ENCODE measurements at regions not wholly inside any gene's neighbourhood (a gene's known extent, or its start where the extent isn't known, plus 50 kb on each side); places are given as distances from the start of the nearest gene placed in this dataset.

DNA sequence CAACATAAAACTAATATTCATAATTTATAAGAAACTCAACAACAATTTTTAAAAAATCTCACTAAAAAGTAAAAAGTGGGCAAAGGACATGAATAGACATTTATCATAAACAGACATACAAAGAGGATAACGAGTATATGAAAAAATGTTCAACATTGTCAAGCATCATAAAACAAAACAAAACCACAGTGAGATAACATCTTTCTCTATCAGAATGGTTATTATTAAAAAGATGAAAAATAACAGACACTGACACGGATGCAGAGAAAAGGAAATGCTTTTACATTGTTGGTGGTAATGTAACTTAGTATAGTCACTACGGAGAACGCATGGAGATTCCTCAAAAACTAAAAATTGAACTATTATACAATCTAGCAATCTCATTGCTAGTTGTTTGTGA, 813.0 kb downstream of the LUZP2 start:
- H3K4me3 ChIP-seq (ENCODE audit: low read depth, low read length), result no peak overlapping the region
- TF ChIP-seq, protein P1, sequence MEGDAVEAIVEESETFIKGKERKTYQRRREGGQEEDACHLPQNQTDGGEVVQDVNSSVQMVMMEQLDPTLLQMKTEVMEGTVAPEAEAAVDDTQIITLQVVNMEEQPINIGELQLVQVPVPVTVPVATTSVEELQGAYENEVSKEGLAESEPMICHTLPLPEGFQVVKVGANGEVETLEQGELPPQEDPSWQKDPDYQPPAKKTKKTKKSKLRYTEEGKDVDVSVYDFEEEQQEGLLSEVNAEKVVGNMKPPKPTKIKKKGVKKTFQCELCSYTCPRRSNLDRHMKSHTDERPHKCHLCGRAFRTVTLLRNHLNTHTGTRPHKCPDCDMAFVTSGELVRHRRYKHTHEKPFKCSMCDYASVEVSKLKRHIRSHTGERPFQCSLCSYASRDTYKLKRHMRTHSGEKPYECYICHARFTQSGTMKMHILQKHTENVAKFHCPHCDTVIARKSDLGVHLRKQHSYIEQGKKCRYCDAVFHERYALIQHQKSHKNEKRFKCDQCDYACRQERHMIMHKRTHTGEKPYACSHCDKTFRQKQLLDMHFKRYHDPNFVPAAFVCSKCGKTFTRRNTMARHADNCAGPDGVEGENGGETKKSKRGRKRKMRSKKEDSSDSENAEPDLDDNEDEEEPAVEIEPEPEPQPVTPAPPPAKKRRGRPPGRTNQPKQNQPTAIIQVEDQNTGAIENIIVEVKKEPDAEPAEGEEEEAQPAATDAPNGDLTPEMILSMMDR (IDR thresholded peaks at IDR 0.05; ENCODE audit: low read depth, low read length), result no peak

DNA sequence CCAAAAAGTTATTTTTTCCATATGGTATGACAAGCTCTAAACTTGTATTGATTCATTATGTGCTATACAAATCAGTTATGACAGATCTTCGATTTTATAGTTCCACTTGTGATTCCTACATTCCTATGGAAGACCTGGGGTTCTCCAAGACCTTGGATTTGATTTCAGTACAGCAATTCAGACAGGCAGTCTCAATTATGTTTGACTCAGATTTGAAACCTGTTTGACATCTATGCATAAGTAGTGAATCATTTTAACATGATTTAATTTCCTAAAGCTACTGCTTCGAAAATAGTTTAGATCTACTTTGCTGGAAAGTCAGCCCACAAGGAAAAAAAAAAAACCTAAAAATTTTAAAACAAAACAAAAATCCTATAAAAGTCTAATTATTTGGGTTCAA, 820.4 kb downstream of the LUZP2 start:
- TF ChIP-seq, protein P1 (IDR thresholded peaks at IDR 0.05; ENCODE audit: low read depth, low read length), result no peak
- H3K4me3 ChIP-seq (ENCODE audit: low read depth, low read length), result no peak overlapping the region

DNA sequence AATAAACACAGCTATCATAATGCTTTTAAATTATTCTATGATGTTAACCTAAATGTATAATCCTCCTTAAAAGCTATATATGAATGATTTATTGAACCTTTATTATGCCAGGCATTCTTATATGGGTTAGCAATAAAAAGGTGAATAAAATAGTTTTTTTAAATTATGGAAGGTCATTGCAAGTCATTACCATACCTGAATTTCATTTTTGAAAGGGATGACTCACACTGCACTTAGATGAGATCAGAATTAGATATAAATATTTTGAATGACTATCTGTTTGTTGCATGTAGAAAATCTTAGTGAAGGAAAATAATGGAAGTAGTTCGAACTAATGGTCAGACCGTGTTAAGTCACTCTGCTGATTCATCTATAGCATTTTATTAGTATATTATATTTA, 822.3 kb downstream of the LUZP2 start:
- no peak overlapping the region for H3K4me3 ChIP-seq (ENCODE audit: low read depth, low read length)
- TF ChIP-seq, protein P1 (IDR thresholded peaks at IDR 0.05; ENCODE audit: low read depth, low read length), result no peak

DNA sequence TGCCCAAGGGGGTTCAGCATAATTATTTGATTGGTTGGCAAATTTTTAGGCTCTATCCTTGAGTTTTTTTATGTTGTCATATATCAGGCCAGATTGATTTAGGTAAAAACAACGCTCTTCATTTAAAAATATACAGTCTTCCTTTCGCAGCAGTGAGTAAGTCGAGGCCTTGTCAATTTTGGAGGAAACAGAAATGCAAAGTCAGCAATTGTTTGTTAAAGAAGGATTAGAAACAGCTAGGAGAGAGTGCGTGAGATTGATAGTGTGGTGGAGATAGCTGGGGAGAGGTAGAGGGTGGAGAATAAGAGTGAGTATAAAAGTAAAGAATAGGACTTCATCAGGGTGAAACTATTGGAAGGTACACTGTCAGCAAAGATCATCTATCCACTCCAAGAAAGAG, 830.8 kb downstream of the LUZP2 start:
- no peak overlapping the region for H3K4me3 ChIP-seq (ENCODE audit: low read depth, low read length)
- TF ChIP-seq, protein P1 (IDR thresholded peaks at IDR 0.05; ENCODE audit: low read depth, low read length), result no peak

DNA sequence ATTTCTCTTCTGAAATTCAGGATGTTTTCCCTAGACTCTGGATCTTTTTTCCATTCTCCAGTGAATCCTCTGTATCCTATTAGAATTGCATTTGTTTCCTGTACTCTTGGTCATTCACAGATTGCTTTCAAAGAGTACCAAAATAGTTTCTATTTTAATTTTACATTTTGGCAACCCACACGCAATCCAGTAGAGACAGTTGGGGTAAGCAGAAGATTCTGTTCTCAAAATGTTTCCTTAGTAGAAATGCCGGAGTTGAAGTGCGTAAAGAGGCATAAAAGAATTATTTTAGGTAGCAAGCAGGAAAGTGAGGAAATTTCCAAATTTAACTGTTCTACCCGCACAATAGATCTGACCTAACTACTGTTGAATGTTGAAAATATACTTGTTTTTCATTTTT, 842.4 kb downstream of the LUZP2 start:
- TF ChIP-seq, protein P1 (IDR thresholded peaks at IDR 0.05; ENCODE audit: low read depth, low read length), result no peak

DNA sequence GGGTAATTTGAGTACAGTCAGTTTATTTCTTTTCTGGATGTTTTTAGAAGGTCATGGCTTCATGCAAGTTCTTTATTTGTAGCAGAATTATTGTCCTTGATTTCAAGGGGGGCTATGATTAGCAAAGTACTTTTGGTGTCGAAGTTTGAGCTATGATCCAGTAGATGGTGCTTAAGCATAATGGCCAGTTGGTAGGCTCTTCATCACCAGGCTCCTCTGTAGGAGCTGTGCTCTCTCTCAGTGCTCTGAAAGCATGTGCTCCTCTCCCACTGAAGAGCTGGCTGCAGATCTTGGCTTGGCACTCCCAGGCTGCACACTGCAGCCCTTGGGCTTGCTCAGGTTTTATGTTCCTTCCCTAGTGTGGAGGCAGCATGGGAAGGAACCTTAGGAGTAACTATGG, 852.7 kb downstream of the LUZP2 start:
- H3K4me3 ChIP-seq (ENCODE audit: low read depth, low read length), result no peak overlapping the region
- TF ChIP-seq, protein P1 (IDR thresholded peaks at IDR 0.05; ENCODE audit: low read depth, low read length), result no peak

More for the DNA sequence above, 842.4 kb downstream of the LUZP2 start:
- H3K4me3 ChIP-seq (ENCODE audit: low read depth, low read length), result no peak overlapping the region

DNA sequence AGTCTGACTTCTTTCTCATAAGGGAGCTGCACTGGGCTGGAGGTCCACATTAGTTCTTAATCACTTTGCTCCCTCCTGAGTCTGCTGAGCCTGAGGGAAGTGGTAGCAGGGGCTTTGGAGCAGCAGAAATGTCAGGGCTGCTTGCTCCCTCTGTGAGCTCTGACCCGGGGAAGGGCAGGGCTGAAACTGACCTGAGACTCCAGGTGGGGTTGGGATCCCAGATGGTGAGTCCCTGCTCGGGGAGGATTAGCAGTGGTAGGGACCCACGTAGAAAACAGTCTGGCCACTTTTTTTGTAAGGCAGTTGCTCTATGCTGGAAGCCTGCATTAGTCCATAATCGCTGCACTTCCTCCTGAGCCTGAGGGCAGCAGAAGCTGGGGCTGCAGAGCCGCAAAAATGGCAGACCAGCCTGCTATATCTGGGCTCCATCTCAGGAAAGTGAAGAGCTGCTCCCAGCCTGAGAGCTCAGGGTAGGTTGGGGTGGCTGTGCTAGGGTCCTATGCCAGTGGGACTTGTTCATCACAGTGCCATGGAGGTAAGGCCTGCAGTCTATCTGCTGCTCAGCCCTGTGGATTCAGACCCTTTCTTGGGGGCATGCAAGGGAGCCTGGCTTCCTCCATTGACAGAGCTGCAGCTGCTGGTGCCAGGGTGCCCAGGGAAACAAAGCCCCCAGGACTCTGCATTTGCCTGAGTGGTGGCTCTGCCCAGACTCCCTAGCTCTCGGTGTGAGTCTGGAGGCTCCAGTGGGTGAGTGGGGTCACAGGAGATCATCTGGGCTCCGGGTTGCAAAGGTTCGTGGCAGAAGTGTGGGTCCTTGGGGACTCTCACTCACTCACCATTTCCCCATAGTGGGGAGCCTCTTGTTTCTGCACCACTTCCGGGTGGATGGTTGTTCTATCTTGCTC, 854.3 kb downstream of the LUZP2 start:
- TF ChIP-seq, protein P1 (IDR thresholded peaks at IDR 0.05; ENCODE audit: low read depth, low read length), result no peak
- H3K4me3 ChIP-seq (ENCODE audit: low read depth, low read length), result no peak overlapping the region
